ENCODE measurements at regions not wholly inside any gene's neighbourhood (a gene's known extent, or its start where the extent isn't known, plus 50 kb on each side); places are given as distances from the start of the nearest gene placed in this dataset.

GRCh38 chr16:26447570-26447969, 619.2 kb upstream of the C16orf82 start:
- H3K4me1 ChIP-seq (ENCODE audit: control insufficient read depth, extremely low read depth, insufficient read depth, low read length): no peaks in the 10 kb centered on the region
- no peak overlapping the region for H3K4me2 ChIP-seq (ENCODE audit: control insufficient read depth, extremely low read depth, insufficient read depth, low read depth, low read length)
- H3K79me2 ChIP-seq (ENCODE audit: control insufficient read depth, insufficient read depth, low read length): no peaks in the 10 kb centered on the region
- H3K9ac ChIP-seq (ENCODE audit: control insufficient read depth, extremely low read depth, insufficient read depth, low read length): no peak overlapping the region
- H3K4me3 ChIP-seq (ENCODE audit: control insufficient read depth in 2 of 3, extremely low read depth in 1 of 3, insufficient read depth in 2 of 3, low read depth in 1 of 3, low read length in 3 of 3): no peak overlapping the region
- FAIRE-seq: no peak
- no peak overlapping the region for H3K27ac ChIP-seq (ENCODE audit: control insufficient read depth, insufficient read depth, low read length)
- no peaks in the 10 kb centered on the region for H3K27me3 ChIP-seq (ENCODE audit: control insufficient read depth, extremely low read depth, insufficient read depth, low read length)
- dilution Hi-C loops (cut with MboI; ENCODE audit: extremely low pct_ligation_motif_present, low sequenced_read_pairs): no loop called here
- H3K9me1 ChIP-seq (ENCODE audit: control insufficient read depth, extremely low read depth, insufficient read depth, low read length): no peaks in the 10 kb centered on the region
- no peak for DNase-seq (ENCODE audit: low read depth, low spot score)
- TF ChIP-seq EZH2 (IDR thresholded peaks at IDR 0.05; ENCODE audit: low read length): no peak
- TF ChIP-seq CTCF (optimal IDR thresholded peaks at IDR 0.05 in 1 of 3, IDR thresholded peaks at IDR 0.05 in 1 of 3, conservative IDR thresholded peaks at IDR 0.05 in 1 of 3; ENCODE audit: extremely low read depth in 1 of 3, insufficient read depth in 2 of 3, low read length in 3 of 3): no peak
- no peaks in the 10 kb centered on the region for H4K20me1 ChIP-seq (ENCODE audit: control insufficient read depth, extremely low read depth, insufficient read depth, low read length)
- H3K9me3 ChIP-seq (ENCODE audit: control insufficient read depth, low read depth, low read length): no peaks in the 10 kb centered on the region
- no peaks in the 10 kb centered on the region for H3K36me3 ChIP-seq (ENCODE audit: control insufficient read depth in 2 of 2, extremely low read depth in 1 of 2, insufficient read depth in 2 of 2, low read length in 2 of 2)
- no peak overlapping the region for H2AFZ ChIP-seq (ENCODE audit: control insufficient read depth, low read length)

DNA sequence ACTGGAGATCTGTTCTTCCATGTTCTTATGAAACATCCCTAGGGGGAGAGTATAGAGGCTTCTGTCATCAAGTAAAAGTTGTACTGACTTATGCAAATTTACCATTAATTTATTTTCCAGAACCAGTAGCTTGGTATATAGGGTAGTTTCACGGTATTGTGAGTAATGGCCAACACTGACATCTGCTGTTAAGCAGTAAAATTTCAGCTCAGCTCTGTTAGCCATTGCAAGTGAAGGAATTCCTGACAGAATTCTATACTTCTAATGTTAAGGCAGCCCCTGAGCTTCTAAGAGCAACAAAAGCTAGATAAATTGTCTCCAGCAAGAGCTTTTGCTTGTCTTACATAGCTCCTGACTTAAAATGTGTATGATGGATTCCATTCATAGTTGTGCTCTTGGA, 613.5 kb upstream of the C16orf82 start:
- FAIRE-seq: no peak
- dilution Hi-C loops (cut with MboI; ENCODE audit: extremely low pct_ligation_motif_present, low sequenced_read_pairs): no loop called here
- no peak overlapping the region for H2AFZ ChIP-seq (ENCODE audit: control insufficient read depth, low read length)
- H3K9me1 ChIP-seq (ENCODE audit: control insufficient read depth, extremely low read depth, insufficient read depth, low read length): no peaks in the 10 kb centered on the region
- H3K9ac ChIP-seq (ENCODE audit: control insufficient read depth, extremely low read depth, insufficient read depth, low read length): no peak overlapping the region
- no peaks in the 10 kb centered on the region for H3K9me3 ChIP-seq (ENCODE audit: control insufficient read depth, low read depth, low read length)
- no peak overlapping the region for H3K27ac ChIP-seq (ENCODE audit: control insufficient read depth, insufficient read depth, low read length)
- TF ChIP-seq EZH2 (IDR thresholded peaks at IDR 0.05; ENCODE audit: low read length) (no peak), CTCF (optimal IDR thresholded peaks at IDR 0.05 in 1 of 3, IDR thresholded peaks at IDR 0.05 in 1 of 3, conservative IDR thresholded peaks at IDR 0.05 in 1 of 3; ENCODE audit: extremely low read depth in 1 of 3, insufficient read depth in 2 of 3, low read length in 3 of 3) (peak in 1 of 3 experiments; percentile 20)
- H3K4me1 ChIP-seq (ENCODE audit: control insufficient read depth, extremely low read depth, insufficient read depth, low read length): no peaks in the 10 kb centered on the region
- no peaks in the 10 kb centered on the region for H3K27me3 ChIP-seq (ENCODE audit: control insufficient read depth, extremely low read depth, insufficient read depth, low read length)
- H3K79me2 ChIP-seq (ENCODE audit: control insufficient read depth, insufficient read depth, low read length): no peaks in the 10 kb centered on the region
- H3K4me2 ChIP-seq (ENCODE audit: control insufficient read depth, extremely low read depth, insufficient read depth, low read depth, low read length): no peak overlapping the region
- H4K20me1 ChIP-seq (ENCODE audit: control insufficient read depth, extremely low read depth, insufficient read depth, low read length): no peaks in the 10 kb centered on the region
- H3K4me3 ChIP-seq (ENCODE audit: control insufficient read depth in 2 of 3, extremely low read depth in 1 of 3, insufficient read depth in 2 of 3, low read depth in 1 of 3, low read length in 3 of 3): no peak overlapping the region
- no peaks in the 10 kb centered on the region for H3K36me3 ChIP-seq (ENCODE audit: control insufficient read depth in 2 of 2, extremely low read depth in 1 of 2, insufficient read depth in 2 of 2, low read length in 2 of 2)
- DNase-seq (ENCODE audit: low read depth, low spot score): no peak
